GM12874 (cell line): ENCODE measurements at regions not wholly inside any gene's neighbourhood (a gene's known extent, or its start where the extent isn't known, plus 50 kb on each side); places are given as distances from the start of the nearest gene placed in this dataset.

Experiments
- TF ChIP-seq, protein P1 (sequence below): IDR thresholded peaks from 2 replicates; pipeline ENCODE4 v1.5.1; 2011; ENCODE audit warnings: low read depth, mild to moderate bottlenecking, control low read depth, low read length, moderate library complexity; ENCODE audit not compliant: insufficient read depth

GRCh38 chr3:46133285-46133684, 74.8 kb downstream of the CCR1 start:
- TF ChIP-seq, protein P1, sequence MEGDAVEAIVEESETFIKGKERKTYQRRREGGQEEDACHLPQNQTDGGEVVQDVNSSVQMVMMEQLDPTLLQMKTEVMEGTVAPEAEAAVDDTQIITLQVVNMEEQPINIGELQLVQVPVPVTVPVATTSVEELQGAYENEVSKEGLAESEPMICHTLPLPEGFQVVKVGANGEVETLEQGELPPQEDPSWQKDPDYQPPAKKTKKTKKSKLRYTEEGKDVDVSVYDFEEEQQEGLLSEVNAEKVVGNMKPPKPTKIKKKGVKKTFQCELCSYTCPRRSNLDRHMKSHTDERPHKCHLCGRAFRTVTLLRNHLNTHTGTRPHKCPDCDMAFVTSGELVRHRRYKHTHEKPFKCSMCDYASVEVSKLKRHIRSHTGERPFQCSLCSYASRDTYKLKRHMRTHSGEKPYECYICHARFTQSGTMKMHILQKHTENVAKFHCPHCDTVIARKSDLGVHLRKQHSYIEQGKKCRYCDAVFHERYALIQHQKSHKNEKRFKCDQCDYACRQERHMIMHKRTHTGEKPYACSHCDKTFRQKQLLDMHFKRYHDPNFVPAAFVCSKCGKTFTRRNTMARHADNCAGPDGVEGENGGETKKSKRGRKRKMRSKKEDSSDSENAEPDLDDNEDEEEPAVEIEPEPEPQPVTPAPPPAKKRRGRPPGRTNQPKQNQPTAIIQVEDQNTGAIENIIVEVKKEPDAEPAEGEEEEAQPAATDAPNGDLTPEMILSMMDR, result no peak

GRCh38 chr3:46132565-46132964, 75.5 kb downstream of the CCR1 start:
- TF ChIP-seq, protein P1, result no peak

- TF ChIP-seq, protein P1, result no peak
These were observed 76.1 kb downstream of the CCR1 start for GRCh38 chr3:46131884-46132450.

DNA sequence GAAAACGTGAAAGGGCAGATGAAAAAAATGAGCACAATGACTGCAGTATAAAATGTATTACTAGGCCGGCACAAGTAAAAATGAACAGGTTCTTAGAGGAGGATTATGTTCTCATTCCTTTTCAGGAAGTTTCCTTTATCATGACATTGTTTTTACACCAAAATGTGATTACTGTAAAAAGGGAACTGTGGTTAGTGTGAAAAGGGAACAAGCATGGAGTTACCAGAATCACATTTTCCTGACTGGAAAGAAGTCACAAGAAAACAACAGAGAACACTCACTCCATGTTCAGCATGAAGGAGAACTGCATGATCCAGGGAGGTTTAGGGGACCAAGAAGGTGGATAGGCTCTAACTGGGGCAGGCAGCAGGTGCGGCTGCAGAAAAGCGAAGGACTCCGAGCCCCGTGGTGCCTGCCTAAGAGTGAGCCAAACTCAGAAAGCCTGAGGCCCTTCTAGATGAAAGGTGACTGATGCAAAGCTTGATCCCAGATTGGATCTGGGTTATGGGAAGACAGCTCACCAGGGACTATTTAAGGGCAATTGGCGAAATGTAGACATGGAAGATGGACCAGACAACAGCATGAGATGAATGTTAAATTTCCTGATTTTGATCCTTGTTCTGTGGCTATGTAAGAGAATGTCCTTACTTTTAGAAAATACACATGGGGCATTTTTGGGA, 77.3 kb downstream of the CCR1 start:
- TF ChIP-seq, protein P1, result no peak

DNA sequence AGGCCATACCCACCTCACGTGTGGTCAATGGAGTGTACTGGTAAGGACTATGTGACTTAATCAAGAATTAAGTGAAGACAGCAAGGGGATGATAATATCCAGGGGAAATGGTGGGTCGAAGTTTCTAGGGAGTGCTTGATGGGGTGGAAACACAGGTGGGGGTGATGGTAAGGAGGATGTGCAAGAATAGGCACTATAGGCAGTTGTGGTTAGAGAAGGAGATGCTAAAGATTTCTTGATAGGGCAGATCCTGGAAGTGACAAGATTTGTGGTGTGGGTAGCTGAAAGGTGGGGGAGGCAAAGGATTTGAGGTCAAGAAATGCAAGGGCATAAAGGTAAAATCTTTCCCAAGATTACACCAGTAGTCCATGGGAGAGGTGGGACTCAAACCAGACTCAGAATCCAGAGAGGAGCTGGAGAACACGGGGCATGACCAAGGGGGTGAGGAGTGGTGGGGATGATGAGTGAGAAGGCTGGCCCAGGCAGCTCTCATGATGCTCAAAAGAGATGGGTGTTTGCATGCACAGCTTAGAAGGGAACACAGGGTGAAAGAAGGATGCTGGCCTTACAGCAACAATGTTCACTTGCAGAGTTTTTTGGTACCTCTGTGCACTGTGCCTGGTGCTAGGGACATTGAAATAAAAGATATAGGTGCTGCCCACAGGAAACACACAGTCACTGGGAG, 78.4 kb downstream of the CCR1 start:
- TF ChIP-seq, protein P1, result no peak

DNA sequence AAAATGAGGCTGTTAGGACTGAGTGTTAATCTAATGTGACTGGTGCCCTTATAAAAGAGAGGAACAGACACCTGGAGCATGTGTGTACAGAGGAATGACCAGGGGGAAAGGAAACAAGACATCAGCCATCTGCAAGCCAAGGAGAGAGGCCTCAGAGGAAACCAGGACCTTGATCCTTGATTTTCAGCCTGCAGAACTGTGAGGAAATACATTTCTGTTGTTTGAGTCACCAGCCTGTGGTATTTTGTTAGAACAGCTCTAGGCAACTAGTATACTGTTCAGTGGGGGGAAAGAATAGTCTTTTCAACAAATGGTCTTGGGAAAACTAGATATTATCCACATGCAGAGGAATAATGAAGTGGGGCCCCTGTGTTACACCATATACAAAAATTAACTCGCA, 80.6 kb downstream of the CCR1 start:
- TF ChIP-seq, protein P1, result no peak
